ENCODE measurements at regions not wholly inside any gene's neighbourhood (a gene's known extent, or its start where the extent isn't known, plus 50 kb on each side); places are given as distances from the start of the nearest gene placed in this dataset.

GRCh38 chr12:92492291-92492690, 210.5 kb upstream of the PLEKHG7 start:
- H3K4me1 ChIP-seq, result no peaks in the 10 kb centered on the region
- H3K4me2 ChIP-seq (ENCODE audit: low read length), result no peak overlapping the region
- no peaks in the 10 kb centered on the region for H3K9me3 ChIP-seq (ENCODE audit: control insufficient read depth, low read length)
- no peak overlapping the region for H3K9ac ChIP-seq
- no peak overlapping the region for H3K27ac ChIP-seq
- H3K79me2 ChIP-seq, result no peaks in the 10 kb centered on the region
- no peak overlapping the region for H2AFZ ChIP-seq
- no peak for TF ChIP-seq CTCF (IDR thresholded peaks at IDR 0.05)
- H3K36me3 ChIP-seq (ENCODE audit: control insufficient read depth, insufficient read depth, low read length), result no peaks in the 10 kb centered on the region
- H3K4me3 ChIP-seq (ENCODE audit: low read depth, low read length), result no peak overlapping the region
- no peaks in the 10 kb centered on the region for H3K27me3 ChIP-seq (ENCODE audit: control insufficient read depth, insufficient read depth, low read length)

- H2AFZ ChIP-seq, result no peak overlapping the region
- no peaks in the 10 kb centered on the region for H3K9me3 ChIP-seq (ENCODE audit: control insufficient read depth, low read length)
- TF ChIP-seq CTCF (IDR thresholded peaks at IDR 0.05), result no peak
Observed at GRCh38 chr12:92489781-92490180, 213.0 kb upstream of the PLEKHG7 start.

GRCh38 chr12:92488735-92489134, 214.1 kb upstream of the PLEKHG7 start:
- Histone ChIP-seq H3K4me1 (no peaks in the 10 kb centered on the region), H3K27me3 (ENCODE audit: control insufficient read depth, insufficient read depth, low read length) (no peaks in the 10 kb centered on the region), H2AFZ (no peak overlapping the region), H3K4me3 (ENCODE audit: low read depth, low read length) (no peak overlapping the region), H3K27ac (no peak overlapping the region), H3K9me3 (ENCODE audit: control insufficient read depth, low read length) (no peaks in the 10 kb centered on the region), H3K36me3 (ENCODE audit: control insufficient read depth, insufficient read depth, low read length) (no peaks in the 10 kb centered on the region), H3K9ac (no peak overlapping the region), H3K79me2 (no peaks in the 10 kb centered on the region), H3K4me2 (ENCODE audit: low read length) (no peak overlapping the region)
- no peak for TF ChIP-seq CTCF (IDR thresholded peaks at IDR 0.05)

More at GRCh38 chr12:92489781-92490180, 213.0 kb upstream of the PLEKHG7 start:
- no peak overlapping the region for H3K27ac ChIP-seq
- H3K79me2 ChIP-seq, result no peaks in the 10 kb centered on the region
- no peaks in the 10 kb centered on the region for H3K4me1 ChIP-seq
- H3K36me3 ChIP-seq (ENCODE audit: control insufficient read depth, insufficient read depth, low read length), result no peaks in the 10 kb centered on the region
- no peak overlapping the region for H3K4me3 ChIP-seq (ENCODE audit: low read depth, low read length)
- H3K4me2 ChIP-seq (ENCODE audit: low read length), result no peak overlapping the region
- H3K9ac ChIP-seq, result no peak overlapping the region
- no peaks in the 10 kb centered on the region for H3K27me3 ChIP-seq (ENCODE audit: control insufficient read depth, insufficient read depth, low read length)

- no peak overlapping the region for H3K4me3 ChIP-seq (ENCODE audit: low read depth, low read length)
Observed at GRCh38 chr12:92487138-92487485, 215.7 kb upstream of the PLEKHG7 start.

More at GRCh38 chr12:92487138-92487485, 215.7 kb upstream of the PLEKHG7 start:
- Histone ChIP-seq H3K27ac (no peak overlapping the region), H3K4me1 (no peaks in the 10 kb centered on the region), H3K36me3 (ENCODE audit: control insufficient read depth, insufficient read depth, low read length) (no peaks in the 10 kb centered on the region), H3K27me3 (ENCODE audit: control insufficient read depth, insufficient read depth, low read length) (no peaks in the 10 kb centered on the region), H2AFZ (no peak overlapping the region), H3K4me2 (ENCODE audit: low read length) (no peak overlapping the region), H3K79me2 (no peaks in the 10 kb centered on the region), H3K9ac (no peak overlapping the region), H3K9me3 (ENCODE audit: control insufficient read depth, low read length) (no peaks in the 10 kb centered on the region)
- no peak for TF ChIP-seq CTCF (IDR thresholded peaks at IDR 0.05)
